ENCODE measurements at regions not wholly inside any gene's neighbourhood (a gene's known extent, or its start where the extent isn't known, plus 50 kb on each side); places are given as distances from the start of the nearest gene placed in this dataset.

DNA sequence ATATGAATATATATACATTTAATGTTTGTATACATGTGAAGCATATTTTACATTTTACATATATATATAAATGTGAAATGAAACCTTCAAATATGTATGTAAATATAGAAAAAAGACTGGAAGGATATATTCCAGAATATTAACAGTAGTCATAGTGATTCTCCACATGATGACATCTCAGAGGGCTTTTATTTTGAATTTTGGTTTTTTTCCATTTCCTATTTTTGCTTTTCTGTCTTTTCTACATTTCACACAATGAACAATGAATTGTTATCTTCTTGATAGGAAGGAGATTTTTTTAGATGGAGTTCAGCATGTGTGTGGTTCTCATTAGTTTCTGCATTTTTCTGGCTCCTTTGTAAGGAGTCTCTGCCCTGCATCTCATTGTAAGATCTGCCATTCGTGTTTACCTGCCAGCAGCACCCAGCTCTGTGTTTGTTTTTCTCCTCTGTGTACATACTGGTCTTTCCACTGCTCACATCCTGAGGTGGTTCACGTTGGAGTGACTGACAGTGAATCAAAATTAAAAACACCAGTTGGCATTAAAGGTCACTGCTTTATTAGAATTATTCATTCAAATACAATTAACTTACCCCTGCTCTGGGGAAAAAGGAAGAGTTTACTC, 425.3 kb upstream of the MDFIC2 start:
- H3K9me3 Mint-ChIP-seq: no peaks in the 10 kb centered on the region
- DNase-seq (no peak), ATAC-seq (ENCODE audit: low read depth in 2 of 2) (no peak)
- H3K27me3 Mint-ChIP-seq: peaks cover 0 to 9% (median 2%) of the 10 kb centered on the region in 3 donors
- H3K4me1 Mint-ChIP-seq: peaks cover 0 to 9% (median 3%) of the 10 kb centered on the region in 3 donors
- no peak overlapping the region for H3K27ac Mint-ChIP-seq
- no peaks in the 10 kb centered on the region for H3K36me3 Mint-ChIP-seq
- no peak overlapping the region for H3K4me3 Mint-ChIP-seq

DNA sequence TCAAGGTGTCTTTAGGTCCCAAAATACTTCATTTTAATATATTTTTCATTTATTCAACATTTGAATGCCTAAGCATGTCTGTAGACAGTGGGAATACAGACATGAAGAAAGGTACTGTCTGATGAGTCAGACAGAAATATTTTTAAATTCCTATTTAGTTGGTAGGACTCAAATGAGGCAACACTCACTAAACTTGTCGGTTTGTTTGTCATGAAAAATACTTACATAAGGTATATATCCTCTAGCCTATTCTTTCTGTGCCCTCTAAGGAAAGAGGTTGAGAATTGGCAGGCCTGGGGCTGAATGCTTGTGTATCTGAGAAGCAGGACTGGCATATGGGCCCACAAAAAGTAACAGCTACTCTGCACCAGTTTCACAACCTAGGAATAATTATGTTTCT, 423.6 kb upstream of the MDFIC2 start:
- H3K27ac Mint-ChIP-seq: no peak overlapping the region
- H3K36me3 Mint-ChIP-seq: no peaks in the 10 kb centered on the region
- no peak for DNase-seq
- peaks cover 0 to 9% (median 9%) of the 10 kb centered on the region in 3 donors for H3K27me3 Mint-ChIP-seq
- ATAC-seq (ENCODE audit: low read depth in 2 of 2): no peak
- H3K4me1 Mint-ChIP-seq: peaks cover 0 to 9% (median 3%) of the 10 kb centered on the region in 3 donors
- H3K4me3 Mint-ChIP-seq: no peak overlapping the region
- H3K9me3 Mint-ChIP-seq: no peaks in the 10 kb centered on the region

DNA sequence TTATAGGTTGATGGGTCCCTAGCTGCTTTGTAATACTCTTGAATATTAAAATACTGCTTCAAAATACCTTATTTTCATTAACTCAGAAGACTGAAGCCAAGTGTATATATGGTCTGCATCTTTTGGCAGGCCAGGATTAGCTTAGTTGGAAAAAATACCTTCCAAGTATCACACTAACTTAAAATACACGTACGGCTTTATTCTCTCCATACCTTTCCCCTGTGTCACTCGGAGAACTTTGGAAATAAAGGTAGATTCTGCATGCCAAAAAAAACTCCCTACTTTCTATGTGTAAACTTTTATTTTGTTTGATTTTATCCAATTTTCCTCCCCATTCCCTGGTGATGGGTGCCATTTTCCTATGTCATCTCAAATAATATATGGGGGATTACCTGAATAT, 422.3 kb upstream of the MDFIC2 start:
- no peak for ATAC-seq (ENCODE audit: low read depth in 2 of 2)

DNA sequence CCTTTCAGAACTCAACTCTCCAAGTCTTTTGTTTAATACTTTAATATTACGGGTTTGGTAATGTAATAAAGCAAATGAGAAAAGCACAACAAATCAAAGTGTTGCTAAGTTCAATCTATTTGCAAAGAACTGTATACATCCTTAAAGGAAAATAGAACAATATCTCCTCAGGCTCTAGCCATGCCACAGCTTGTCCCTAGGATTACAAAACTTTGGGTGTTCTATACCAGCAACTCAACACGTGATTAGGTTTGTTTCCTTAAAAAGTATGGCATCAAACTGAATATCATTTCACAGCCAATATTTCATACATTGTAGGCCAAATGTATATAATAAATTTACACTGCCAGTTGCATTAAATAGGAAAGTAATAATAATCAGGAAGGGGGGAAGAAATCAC, 418.6 kb upstream of the MDFIC2 start:
- peaks cover 0 to 9% (median 9%) of the 10 kb centered on the region in 3 donors for H3K27me3 Mint-ChIP-seq
- ATAC-seq (ENCODE audit: low read depth in 2 of 2): no peak

More for the DNA sequence above, 422.3 kb upstream of the MDFIC2 start:
- H3K4me1 Mint-ChIP-seq: peaks cover 0 to 9% (median 3%) of the 10 kb centered on the region in 3 donors
- H3K36me3 Mint-ChIP-seq: no peaks in the 10 kb centered on the region
- H3K27ac Mint-ChIP-seq: no peak overlapping the region
- DNase-seq: no peak
- no peaks in the 10 kb centered on the region for H3K9me3 Mint-ChIP-seq
- peaks cover 0 to 9% (median 9%) of the 10 kb centered on the region in 3 donors for H3K27me3 Mint-ChIP-seq
- H3K4me3 Mint-ChIP-seq: no peak overlapping the region

DNA sequence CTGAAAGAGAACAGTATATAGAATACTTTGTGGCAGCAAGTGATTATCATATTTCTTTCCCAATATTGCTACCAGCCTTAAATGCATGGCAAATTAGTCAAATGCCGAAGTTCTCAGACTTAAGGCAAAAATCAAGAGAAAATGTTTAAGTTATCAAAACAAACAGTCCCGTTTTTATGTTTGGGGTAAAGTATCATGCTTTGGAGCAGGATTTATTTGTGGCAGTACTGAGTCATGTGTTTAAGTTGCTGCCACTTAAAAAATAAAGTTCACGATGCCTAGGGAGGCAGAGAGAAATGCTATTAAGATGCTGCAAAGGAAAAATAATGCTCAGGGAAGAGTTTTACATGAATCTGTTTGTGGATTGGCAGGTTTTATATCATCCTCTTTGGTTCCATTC, 417.4 kb upstream of the MDFIC2 start:
- Mint-ChIP-seq H3K4me3 (no peak overlapping the region), H3K9me3 (peaks cover 0 to 3% (median 0%) of the 10 kb centered on the region in 7 donors), H3K36me3 (no peaks in the 10 kb centered on the region), H3K27me3 (peaks cover under 1 to 9% (median 9%) of the 10 kb centered on the region in 3 donors), H3K4me1 (no peaks in the 10 kb centered on the region), H3K27ac (no peak overlapping the region)
- no peak for DNase-seq
- ATAC-seq (ENCODE audit: low read depth in 2 of 2): no peak

More for the DNA sequence above, 418.6 kb upstream of the MDFIC2 start:
- H3K36me3 Mint-ChIP-seq: no peaks in the 10 kb centered on the region
- H3K4me1 Mint-ChIP-seq: no peaks in the 10 kb centered on the region
- H3K9me3 Mint-ChIP-seq: peaks cover 0 to 1% (median 0%) of the 10 kb centered on the region in 7 donors
- H3K4me3 Mint-ChIP-seq: no peak overlapping the region
- no peak for DNase-seq
- no peak overlapping the region for H3K27ac Mint-ChIP-seq

DNA sequence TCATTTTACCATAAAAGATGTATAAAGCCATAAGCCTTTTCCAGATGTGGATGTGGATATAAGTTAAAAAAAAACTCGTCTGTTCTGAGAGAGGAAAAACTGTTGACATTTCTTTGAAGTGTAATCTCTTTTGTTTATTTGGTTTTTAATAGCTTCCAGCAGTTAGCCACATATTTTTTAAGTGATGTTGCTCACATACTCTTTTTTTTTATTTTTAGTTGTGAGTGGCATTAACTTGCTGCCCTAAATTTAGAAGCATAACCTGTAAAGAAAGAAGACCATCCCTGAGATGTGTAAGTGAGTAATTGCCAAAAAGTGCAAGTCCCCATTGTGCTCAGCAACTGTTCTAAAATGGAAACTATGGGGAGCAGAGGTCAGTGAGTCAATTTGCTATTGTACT, 415.9 kb upstream of the MDFIC2 start:
- no peak for ATAC-seq (ENCODE audit: low read depth in 2 of 2)
- peaks cover 0 to 9% (median 4%) of the 10 kb centered on the region in 3 donors for H3K27me3 Mint-ChIP-seq
- no peaks in the 10 kb centered on the region for H3K4me1 Mint-ChIP-seq

DNA sequence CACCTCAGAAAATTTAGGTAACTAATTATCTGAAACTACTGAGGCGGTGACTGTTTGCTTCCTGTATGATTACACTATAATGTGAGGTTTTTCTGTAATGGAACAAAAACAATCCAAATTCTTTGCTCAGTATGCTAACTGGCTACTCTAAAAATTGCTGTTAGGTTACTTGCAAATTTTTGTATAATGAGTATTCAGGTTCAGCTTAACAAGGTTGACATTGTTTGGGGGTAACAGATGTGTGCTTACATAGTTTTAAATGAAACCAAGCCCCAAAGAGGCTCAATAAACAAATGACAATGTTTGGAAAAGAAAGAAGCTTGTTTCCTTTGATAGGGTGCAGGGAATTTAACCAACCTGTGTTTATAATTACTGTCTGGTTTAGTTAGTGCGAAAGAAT, 414.5 kb upstream of the MDFIC2 start:
- ATAC-seq (ENCODE audit: low read depth in 2 of 2) (no peak), DNase-seq (no peak)
- Mint-ChIP-seq H3K4me1 (no peaks in the 10 kb centered on the region), H3K27ac (no peak overlapping the region), H3K4me3 (no peak overlapping the region), H3K27me3 (peaks cover 0 to 4% (median 0%) of the 10 kb centered on the region in 3 donors), H3K9me3 (peaks cover 0 to 6% (median 0%) of the 10 kb centered on the region in 7 donors), H3K36me3 (no peaks in the 10 kb centered on the region)

More for the DNA sequence above, 415.9 kb upstream of the MDFIC2 start:
- Mint-ChIP-seq H3K27ac (no peak overlapping the region), H3K9me3 (peaks cover 0 to 6% (median 0%) of the 10 kb centered on the region in 7 donors), H3K4me3 (no peak overlapping the region), H3K36me3 (no peaks in the 10 kb centered on the region)
- no peak for DNase-seq

DNA sequence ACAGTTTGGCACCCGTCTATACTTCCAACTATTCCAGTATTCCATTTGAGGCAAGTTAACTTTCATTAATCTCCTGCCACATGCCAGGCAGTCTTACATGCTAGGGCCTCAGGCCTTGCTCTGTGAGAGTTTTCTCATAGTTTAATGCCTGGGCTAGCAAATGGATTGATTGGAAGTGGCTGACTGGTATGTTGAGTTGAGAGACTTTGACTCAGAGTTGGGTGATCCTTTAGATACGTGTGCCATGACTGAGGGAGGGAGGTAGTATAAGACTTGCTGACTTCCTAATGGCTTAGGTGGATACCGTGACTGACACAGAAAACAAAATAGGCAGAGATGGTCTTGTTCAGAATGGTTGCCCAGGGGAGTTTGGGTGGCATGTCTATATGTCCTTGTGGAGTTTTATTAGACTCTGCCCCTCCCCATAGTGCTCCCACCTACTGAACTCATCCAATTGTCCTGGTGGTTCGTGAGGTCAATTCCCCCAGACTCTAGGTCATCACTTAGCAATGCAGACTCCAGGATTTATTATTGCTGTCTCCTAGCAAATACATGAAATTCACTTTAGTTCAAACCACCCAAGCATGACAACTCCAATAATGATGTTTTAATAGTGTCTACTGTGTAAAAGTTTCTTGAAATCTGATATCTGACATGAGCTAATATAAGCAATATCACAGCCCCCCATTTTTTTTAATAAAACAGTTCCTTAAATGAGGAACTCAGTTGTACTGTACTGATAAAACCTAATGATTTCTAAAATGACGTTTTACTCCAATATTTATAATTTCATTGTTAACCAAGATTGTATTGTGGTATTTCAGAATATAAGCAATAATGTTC, 413.9 kb upstream of the MDFIC2 start:
- Mint-ChIP-seq H3K4me1 (no peaks in the 10 kb centered on the region), H3K36me3 (no peaks in the 10 kb centered on the region), H3K27me3 (peaks cover 0 to 4% (median 0%) of the 10 kb centered on the region in 3 donors), H3K9me3 (peaks cover 0 to 6% (median 0%) of the 10 kb centered on the region in 7 donors), H3K27ac (no peak overlapping the region), H3K4me3 (no peak overlapping the region)
- no peak for ATAC-seq (ENCODE audit: low read depth in 2 of 2)
- no peak for DNase-seq

DNA sequence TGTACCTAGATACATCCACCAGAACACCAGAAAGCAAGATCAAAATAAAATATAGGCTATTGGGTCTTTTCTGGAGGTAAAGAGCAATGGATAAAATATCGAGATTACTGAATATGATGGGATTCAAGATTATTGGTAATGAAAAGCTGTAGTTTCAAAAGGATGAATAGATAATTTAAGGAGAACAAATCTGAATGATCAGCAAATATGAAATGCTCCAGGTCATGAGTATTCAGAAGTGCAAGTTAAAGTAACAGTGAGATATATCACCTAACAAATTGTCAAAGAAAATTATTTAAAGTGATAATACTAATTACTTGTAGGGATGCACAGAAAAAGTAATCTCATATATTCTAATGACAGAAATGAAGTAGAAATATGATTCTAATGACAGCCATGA, 409.6 kb upstream of the MDFIC2 start:
- Mint-ChIP-seq H3K4me3 (no peak overlapping the region), H3K27ac (no peak overlapping the region), H3K27me3 (peaks cover 0 to 15% (median 10%) of the 10 kb centered on the region in 3 donors), H3K9me3 (peaks cover 0 to 6% (median 0%) of the 10 kb centered on the region in 7 donors), H3K36me3 (no peaks in the 10 kb centered on the region), H3K4me1 (no peaks in the 10 kb centered on the region)
- ATAC-seq (ENCODE audit: low read depth in 2 of 2) (no peak), DNase-seq (no peak)

DNA sequence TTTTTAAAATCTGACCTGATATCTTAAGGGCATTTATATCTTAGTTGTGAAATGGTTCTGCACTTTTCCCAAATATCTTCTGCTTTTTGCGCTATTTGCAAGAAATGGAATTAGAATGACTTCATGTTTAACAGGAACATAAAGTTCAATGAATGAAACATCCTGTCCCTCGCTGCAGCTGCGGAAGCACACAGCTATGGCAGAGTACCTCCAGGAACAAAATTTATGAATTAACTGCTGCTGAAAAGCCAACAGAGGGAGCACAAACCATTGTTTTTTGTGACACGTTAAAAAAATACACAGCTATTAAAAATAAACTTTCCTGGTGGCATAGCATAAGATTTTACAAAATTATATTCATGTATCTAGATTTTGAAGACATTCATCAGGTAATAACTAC, 404.4 kb upstream of the MDFIC2 start:
- DNase-seq (no peak), ATAC-seq (ENCODE audit: low read depth in 2 of 2) (no peak)
- Mint-ChIP-seq H3K27me3 (peaks cover 0 to 21% (median 6%) of the 10 kb centered on the region in 3 donors), H3K9me3 (peaks cover 7 to 28% (median 19%) of the 10 kb centered on the region in 7 donors), H3K36me3 (peaks cover 7 to 16% of the 10 kb centered on the region in 2 donors), H3K4me1 (no peaks in the 10 kb centered on the region), H3K4me3 (no peak overlapping the region), H3K27ac (peak overlapping the region in 1 of 6 donors; percentile 63)

DNA sequence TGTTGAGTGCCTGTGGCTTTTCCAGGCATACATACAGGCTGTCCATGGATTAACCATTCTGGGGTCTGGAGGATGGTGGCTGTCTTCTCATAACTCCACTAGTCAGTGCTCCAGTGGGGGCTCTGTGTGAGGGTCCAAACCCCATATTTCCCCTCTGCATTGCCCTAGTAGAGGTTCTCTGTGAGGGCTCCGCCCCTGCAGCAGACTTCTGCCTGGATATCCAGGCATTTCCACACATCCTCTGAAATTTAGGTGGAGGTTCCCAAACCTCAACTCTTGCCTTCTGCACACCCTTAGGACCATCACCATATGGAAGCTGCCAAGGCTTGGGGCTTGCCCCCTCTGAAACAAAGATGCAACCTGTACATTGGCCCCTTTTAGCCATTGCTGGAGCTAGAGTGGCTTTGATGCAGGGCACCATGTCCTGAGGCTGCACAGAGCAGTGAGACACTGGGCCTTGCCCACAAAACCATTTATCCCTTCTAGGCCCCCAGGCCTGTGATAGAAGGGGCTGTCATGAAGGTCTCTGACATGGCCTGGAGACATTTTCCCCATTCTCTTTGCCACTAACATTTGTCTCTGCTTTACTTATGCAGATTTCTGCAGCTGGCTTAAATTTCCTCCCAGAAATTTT, 400.1 kb upstream of the MDFIC2 start:
- peaks cover 9 to 54% (median 32%) of the 10 kb centered on the region in 7 donors for H3K9me3 Mint-ChIP-seq
- ATAC-seq (ENCODE audit: low read depth in 2 of 2) (no peak), DNase-seq (no peak)
- no peaks in the 10 kb centered on the region for H3K4me1 Mint-ChIP-seq
- H3K4me3 Mint-ChIP-seq: no peak overlapping the region
- peaks cover 8 to 19% (median 16%) of the 10 kb centered on the region in 3 donors for H3K27me3 Mint-ChIP-seq
- H3K36me3 Mint-ChIP-seq: peaks cover 7 to 24% of the 10 kb centered on the region in 2 donors
- H3K27ac Mint-ChIP-seq: no peak overlapping the region

DNA sequence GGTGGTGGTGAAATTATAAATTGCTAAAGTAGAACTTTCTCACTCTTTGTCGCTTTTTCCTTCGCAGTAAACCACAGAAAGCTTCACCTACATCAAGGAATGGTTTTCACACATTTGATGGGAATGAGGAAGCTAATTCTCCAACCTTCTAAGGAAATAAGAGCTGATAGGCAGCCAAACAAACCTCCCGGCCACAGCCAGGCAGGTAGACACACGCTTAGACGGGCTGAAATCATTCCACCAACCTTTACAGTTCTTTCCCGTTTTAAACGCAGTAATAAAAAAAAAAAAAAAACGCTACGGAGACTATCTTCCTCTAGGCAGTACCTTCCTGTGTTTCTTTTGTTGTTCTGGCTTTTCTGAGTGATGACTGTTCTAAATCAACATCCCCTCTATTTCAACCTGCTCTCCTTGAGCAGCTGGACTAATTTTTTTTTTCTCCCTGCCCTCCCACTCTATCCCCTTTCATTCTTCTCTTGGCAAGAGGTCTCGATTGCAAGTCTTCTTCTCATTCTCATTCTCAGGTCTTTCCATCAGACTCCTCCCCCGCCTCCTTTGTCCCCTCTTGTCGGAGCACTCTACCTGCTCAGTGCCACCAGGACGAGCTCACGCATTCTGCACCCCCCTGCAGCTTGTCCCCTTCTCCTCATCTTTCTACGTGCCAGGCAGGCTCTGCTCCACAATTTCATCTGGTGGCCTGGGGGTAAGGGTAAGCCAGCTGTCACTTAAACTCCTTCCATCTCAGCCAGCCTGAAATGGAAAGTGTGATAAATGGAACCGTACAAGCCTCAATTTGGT, 391.1 kb upstream of the MDFIC2 start:
- DNase-seq (no peak), ATAC-seq (ENCODE audit: low read depth in 2 of 2) (no peak)
- Mint-ChIP-seq H3K27me3 (peaks cover 34 to 46% (median 37%) of the 10 kb centered on the region in 3 donors), H3K9me3 (peaks cover 0 to 5% (median 2%) of the 10 kb centered on the region in 7 donors), H3K36me3 (peaks cover 0 to 7% of the 10 kb centered on the region in 2 donors), H3K4me3 (no peak overlapping the region), H3K4me1 (peaks cover 0 to 4% (median 0%) of the 10 kb centered on the region in 3 donors), H3K27ac (no peak overlapping the region)

DNA sequence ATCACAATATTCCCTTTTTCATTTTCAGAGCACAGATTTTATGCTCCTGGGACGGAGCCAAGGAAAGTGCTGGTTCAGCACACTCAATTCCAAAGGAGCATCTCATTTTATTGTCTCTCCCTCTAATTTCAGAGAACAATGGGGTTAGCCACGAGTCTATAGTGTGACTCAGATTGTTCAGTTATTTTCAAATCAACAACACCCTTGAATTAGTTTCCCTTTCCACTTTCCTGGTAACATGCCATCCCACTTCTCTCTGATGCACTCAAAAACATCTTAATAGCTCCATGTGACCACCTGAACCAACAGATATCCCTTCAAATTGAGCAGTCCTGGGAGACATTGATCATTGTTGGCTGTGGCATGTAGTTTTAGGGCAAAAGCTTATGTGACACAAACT, 389.7 kb upstream of the MDFIC2 start:
- peaks cover 0 to 7% of the 10 kb centered on the region in 2 donors for H3K36me3 Mint-ChIP-seq
- H3K27ac Mint-ChIP-seq: no peak overlapping the region
- H3K4me3 Mint-ChIP-seq: no peak overlapping the region
- no peak for DNase-seq
- peaks cover 32 to 46% (median 42%) of the 10 kb centered on the region in 3 donors for H3K27me3 Mint-ChIP-seq
- peaks cover 0 to 4% (median 0%) of the 10 kb centered on the region in 3 donors for H3K4me1 Mint-ChIP-seq
- ATAC-seq (ENCODE audit: low read depth in 2 of 2): no peak
- H3K9me3 Mint-ChIP-seq: peaks cover 0 to 2% (median 0%) of the 10 kb centered on the region in 7 donors

All from naive B cell (primary cell).